Psoas muscle (tissue), 7 donors: ENCODE measurements at regions not wholly inside any gene's neighbourhood (a gene's known extent, or its start where the extent isn't known, plus 50 kb on each side); places are given as distances from the start of the nearest gene placed in this dataset.

ENCODE experiments used
- ATAC-seq, 4 donors: fragments of 200-7000 bp; cut with Tn5 transposase; one replicate each; pipeline ENCODE4 v1.9.1; 2020; ENCODE audit warnings: moderate library complexity in 3 of 4, mild to moderate bottlenecking in 2 of 4
- DNase-seq, 2 donors: peaks; one replicate each; pipeline ENCODE4 v3.0.0-alpha.2; 2020
- H3K27ac ChIP-seq: fragments of 200-600 bp; one replicate; pipeline ENCODE4 v1.8.0; 2022
- H3K27me3 ChIP-seq, 3 donors: fragments of 200-600 bp in 1 of 3; one replicate each; pipeline versions ENCODE4 v1.6.1 to v1.8.0; 2013 to 2022; ENCODE audit warnings: low read length in 2 of 3, mild to moderate bottlenecking in 2 of 3, moderate library complexity in 1 of 3; ENCODE audit not compliant: insufficient read depth in 3 of 3
- H3K36me3 ChIP-seq, 2 donors: fragments of 200-600 bp in 1 of 2; one replicate each; pipeline versions ENCODE4 v1.6.1 to v1.8.0; 2013 to 2022; ENCODE audit warnings: low read depth in 1 of 2, mild to moderate bottlenecking in 1 of 2, moderate library complexity in 1 of 2; ENCODE audit not compliant: insufficient read depth in 1 of 2
- H3K4me1 ChIP-seq: fragments of 200-600 bp; one replicate; pipeline ENCODE4 v1.8.0; 2022
- H3K4me3 ChIP-seq: fragments of 200-600 bp; one replicate; pipeline ENCODE4 v1.8.0; 2022; ENCODE audit warnings: mild to moderate bottlenecking
- H3K9me3 ChIP-seq: fragments of 200-600 bp; one replicate; pipeline ENCODE4 v1.8.0; 2022
- CTCF ChIP-seq: fragments of 200-600 bp; IDR thresholded peaks from one replicate; pipeline ENCODE4 v1.8.0; 2022; ENCODE audit warnings: antibody characterized with exemption
- WGBS, 3 donors: extraction: QIAGEN DNeasy Blood & Tissue Kit; methylation state at CpG; one replicate each; pipeline versions ENCODE4 v1.1.6 to v1.1.7; 2013; 5-methylcytosine and 5-hydroxymethylcytosine counted together
- intact Hi-C, 2 donors: fragments of 100-400 bp; cut with DNase I; formaldehyde crosslinking; loops; one replicate each; pipeline versions ENCODE4 v1.11.0 to v1.14.2; 2022
- donor health status: healthy with polysubstance abuse.
- donor health status: DM: no; HTN: no; CAD: no; lungs with moderate emphysema.
- donor health status: Bipolar disorder and iron deficiency.
- donor health status: healthy.
- donor health status: DM: yes; HTN: yes; CAD: no.
- donor health status: DM: no; HTN: no; CAD: no.
- donor health status: DM: yes; HTN: yes; CAD: no.

- no peaks in the 10 kb centered on the region for H3K4me1 ChIP-seq
- no peak overlapping the region for H3K27ac ChIP-seq
- H3K4me3 ChIP-seq, result no peak overlapping the region
- H3K27me3 ChIP-seq, result no peaks in the 10 kb centered on the region
- TF ChIP-seq CTCF, result peak; percentile 56
- H3K9me3 ChIP-seq, result no peaks in the 10 kb centered on the region
- intact Hi-C loops, result loop anchor here in 1 of 2 donors (5.0 kb wide), 1 partner anchor 96 kb away; no protein-coding TSS in a partner anchor
- H3K36me3 ChIP-seq, result no peaks in the 10 kb centered on the region
- 17 to 21% (median 20%) methylated on average over 3 of the region's 3 CpGs for WGBS, 3 donors
- ATAC-seq (peak in 3 of 4 donors; percentile 50 to 67 (median 52)), DNase-seq (no peak)
Observed at GRCh38 chr2:219736209-219736608, 108.8 kb downstream of the SLC4A3 start.

- TF ChIP-seq CTCF, result peak; percentile 29
Observed at GRCh38 chr2:219737270-219737691, 109.9 kb downstream of the SLC4A3 start.

GRCh38 chr2:219739066-219739465 lies 111.6 kb downstream of the SLC4A3 start:
- ATAC-seq (no peak), DNase-seq (no peak)
- intact Hi-C loops, result loop anchor here in 1 of 2 donors (5.0 kb wide), 1 partner anchor 93 kb away; no protein-coding TSS in a partner anchor
- Histone ChIP-seq H3K27ac (no peak overlapping the region), H3K27me3 (no peaks in the 10 kb centered on the region), H3K36me3 (no peaks in the 10 kb centered on the region), H3K9me3 (no peaks in the 10 kb centered on the region), H3K4me3 (no peak overlapping the region), H3K4me1 (no peaks in the 10 kb centered on the region)
- 86 to 92% (median 89%) methylated on average over 4 of the region's 4 CpGs for WGBS, 3 donors
- TF ChIP-seq CTCF, result no peak

More at GRCh38 chr2:219737270-219737691, 109.9 kb downstream of the SLC4A3 start:
- intact Hi-C loops, result loop anchor here in 1 of 2 donors (5.0 kb wide), 1 partner anchor 95 kb away; no protein-coding TSS in a partner anchor
- no peaks in the 10 kb centered on the region for H3K36me3 ChIP-seq
- WGBS, 3 donors, result 8 to 17% (median 8%) methylated on average over 4 of the region's 4 CpGs
- no peaks in the 10 kb centered on the region for H3K4me1 ChIP-seq
- H3K4me3 ChIP-seq, result no peak overlapping the region
- H3K27me3 ChIP-seq, result no peaks in the 10 kb centered on the region
- H3K27ac ChIP-seq, result no peak overlapping the region
- peak; percentile 54 to 75 (median 68) for ATAC-seq
- DNase-seq, result no peak
- H3K9me3 ChIP-seq, result no peaks in the 10 kb centered on the region

GRCh38 chr2:219739866-219740440 lies 112.5 kb downstream of the SLC4A3 start:
- no peaks in the 10 kb centered on the region for H3K4me1 ChIP-seq
- no peaks in the 10 kb centered on the region for H3K9me3 ChIP-seq
- 92 to 96% (median 93%) methylated on average over 13 of the region's 13 CpGs for WGBS, 3 donors
- DNase-seq (no peak), ATAC-seq (no peak)
- no peaks in the 10 kb centered on the region for H3K36me3 ChIP-seq
- no peak for TF ChIP-seq CTCF
- no peaks in the 10 kb centered on the region for H3K27me3 ChIP-seq
- H3K27ac ChIP-seq, result no peak overlapping the region
- no peak overlapping the region for H3K4me3 ChIP-seq
- intact Hi-C loops, result loop anchor here (5.0 to 10.0 kb wide), 2 partner anchors 92 to 95 kb away; no protein-coding TSS in a partner anchor
